Adrenal gland (tissue), 9 donors: ENCODE measurements at regions not wholly inside any gene's neighbourhood (a gene's known extent, or its start where the extent isn't known, plus 50 kb on each side); places are given as distances from the start of the nearest gene placed in this dataset.

Experiments used
- DNase-seq, 7 donors: peaks; one replicate each; pipeline ENCODE4 v3.0.0-alpha.2; 2019 to 2020
- H3K27ac ChIP-seq, 5 donors: fragments of 200-600 bp; sonication (generic) in 4 of 5; 1 replicate in 3 of 5; 2 replicates in 2 of 5; pipeline versions ENCODE4 v1.5.1 to v1.8.0; 2016 to 2020; ENCODE audit warnings: mild to moderate bottlenecking in 1 of 5
- H3K27me3 ChIP-seq: fragments of 200-600 bp; 2 replicates; pipeline ENCODE4 v1.8.0; 2021
- H3K36me3 ChIP-seq, 2 donors: fragments of 200-600 bp; replicated peaks in 1 of 2; 1 replicate in 1 of 2; 2 replicates in 1 of 2; pipeline versions ENCODE4 v1.5.1 to v1.8.0; 2018 to 2022
- H3K4me1 ChIP-seq, 2 donors: fragments of 200-600 bp; replicated peaks in 1 of 2; 1 replicate in 1 of 2; 2 replicates in 1 of 2; pipeline versions ENCODE4 v1.5.1 to v1.8.0; 2018 to 2021
- H3K4me3 ChIP-seq, 4 donors: fragments of 200-600 bp; sonication (generic) in 3 of 4; one replicate each; pipeline ENCODE4 v1.5.1; 2016 to 2018
- H3K9me3 ChIP-seq, 3 donors: fragments of 200-600 bp; sonication (generic) in 1 of 3; replicated peaks in 1 of 3; 1 replicate in 2 of 3; 2 replicates in 1 of 3; pipeline versions ENCODE4 v1.5.1 to v1.8.0; 2016 to 2021
- CTCF ChIP-seq, 6 experiments: fragments of 450-650 bp in 4 of 6; fragments of 200-600 bp in 2 of 6; sonication (generic) in 1 of 6; IDR thresholded peaks; 1 replicate in 5 of 6; 2 replicates in 1 of 6; pipeline versions ENCODE4 v1.5.1 to v1.8.0; 2016 to 2021; ENCODE audit warnings: antibody characterized with exemption in 6 of 6, mild to moderate bottlenecking in 2 of 6, moderate library complexity in 1 of 6
- POLR2A ChIP-seq, 2 donors: fragments of 450-650 bp; IDR thresholded peaks; one replicate each; pipeline ENCODE4 v1.6.1; 2017; ENCODE audit warnings: antibody characterized with exemption in 2 of 2, mild to moderate bottlenecking in 2 of 2, moderate library complexity in 1 of 2
- WGBS, 4 donors: extraction: QIAGEN DNeasy Blood & Tissue Kit in 2 of 4; methylation state at CpG; one replicate each; pipeline versions ENCODE4 v1.1.5 to v1.1.7; 2013 to 2017; 5-methylcytosine and 5-hydroxymethylcytosine counted together
- intact Hi-C, 2 donors: fragments of 100-400 bp; cut with DNase I; formaldehyde crosslinking; loops; one replicate each; pipeline versions ENCODE4 v1.14.1 to v1.15.0; 2022 to 2023
- donor health status: healthy with polysubstance abuse.
- donor health status: Bipolar disorder and iron deficiency.
- donor health status: DM: yes; HTN: yes; CAD: no.
- donor health status: DM: no; HTN: no; CAD: no.
- donor health status: DM: no; HTN: no; CAD: no.

GRCh38 chr1:209506101-209506500 lies 77.4 kb upstream of the CAMK1G start:
- peaks cover 0 to under 1% (median 0%) of the 10 kb centered on the region in 3 donors for H3K9me3 ChIP-seq
- H3K4me1 ChIP-seq: no peaks in the 10 kb centered on the region
- no peaks in the 10 kb centered on the region for H3K36me3 ChIP-seq
- no peaks in the 10 kb centered on the region for H3K27me3 ChIP-seq
- H3K27ac ChIP-seq: no peak overlapping the region
- TF ChIP-seq CTCF (IDR thresholded peaks at IDR 0.05): no peak
- TF ChIP-seq POLR2A (IDR thresholded peaks at IDR 0.05): no peak
- DNase-seq: no peak
- 64 to 76% (median 71%) methylated on average over 3 of the region's 3 CpGs for WGBS, 4 donors
- no peak overlapping the region for H3K4me3 ChIP-seq
- intact Hi-C loops: no loop called here

DNA sequence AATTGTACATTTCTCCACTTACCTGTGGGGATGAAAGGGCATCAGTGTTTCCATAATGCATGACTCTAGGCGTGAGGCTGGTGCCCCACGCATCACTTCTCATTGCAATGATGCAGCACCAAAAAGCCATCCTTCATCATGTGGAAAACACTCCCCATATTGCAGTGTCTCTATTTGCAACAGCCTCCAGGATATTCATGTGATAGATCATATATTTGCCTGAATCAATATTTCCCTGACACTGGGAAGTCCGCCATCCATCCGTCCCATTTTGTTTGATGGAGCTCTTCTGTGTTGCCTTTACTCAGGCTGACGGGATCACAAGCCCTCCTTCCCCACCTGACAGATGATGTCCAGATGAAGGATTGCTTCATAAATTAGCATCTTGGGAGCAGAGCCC lies 74.5 kb upstream of the CAMK1G start:
- WGBS, 4 donors: 66 to 83% (median 77%) methylated on average over 5 of the region's 5 CpGs
- Histone ChIP-seq H3K4me3 (no peak overlapping the region), H3K27ac (no peak overlapping the region), H3K4me1 (no peaks in the 10 kb centered on the region), H3K9me3 (no peaks in the 10 kb centered on the region), H3K27me3 (no peaks in the 10 kb centered on the region), H3K36me3 (no peaks in the 10 kb centered on the region)
- DNase-seq: no peak
- intact Hi-C loops: no loop called here
- no peak for TF ChIP-seq CTCF (IDR thresholded peaks at IDR 0.05)
- TF ChIP-seq POLR2A (IDR thresholded peaks at IDR 0.05): no peak

- Histone ChIP-seq H3K4me3 (no peak overlapping the region), H3K9me3 (no peaks in the 10 kb centered on the region), H3K36me3 (no peaks in the 10 kb centered on the region), H3K27ac (no peak overlapping the region), H3K27me3 (no peaks in the 10 kb centered on the region), H3K4me1 (no peaks in the 10 kb centered on the region)
- TF ChIP-seq POLR2A (IDR thresholded peaks at IDR 0.05): no peak
- no peak for TF ChIP-seq CTCF (IDR thresholded peaks at IDR 0.05)
- intact Hi-C loops: no loop called here
- DNase-seq: no peak
- 63 to 79% (median 73%) methylated on average over 4 of the region's 4 CpGs for WGBS, 4 donors
Measured at GRCh38 chr1:209510063-209510462, 73.5 kb upstream of the CAMK1G start.

GRCh38 chr1:209511169-209511568 lies 72.3 kb upstream of the CAMK1G start:
- H3K27me3 ChIP-seq: no peaks in the 10 kb centered on the region
- no peak overlapping the region for H3K4me3 ChIP-seq
- no peaks in the 10 kb centered on the region for H3K36me3 ChIP-seq
- intact Hi-C loops: no loop called here
- no peaks in the 10 kb centered on the region for H3K9me3 ChIP-seq
- no peak overlapping the region for H3K27ac ChIP-seq
- H3K4me1 ChIP-seq: no peaks in the 10 kb centered on the region
- no peak for TF ChIP-seq CTCF (IDR thresholded peaks at IDR 0.05)
- TF ChIP-seq POLR2A (IDR thresholded peaks at IDR 0.05): no peak
- 26 to 33% (median 29%) methylated on average over 3 of the region's 3 CpGs for WGBS, 4 donors
- no peak for DNase-seq
